ENCODE measurements at regions not wholly inside any gene's neighbourhood (a gene's known extent, or its start where the extent isn't known, plus 50 kb on each side); places are given as distances from the start of the nearest gene placed in this dataset.

DNA sequence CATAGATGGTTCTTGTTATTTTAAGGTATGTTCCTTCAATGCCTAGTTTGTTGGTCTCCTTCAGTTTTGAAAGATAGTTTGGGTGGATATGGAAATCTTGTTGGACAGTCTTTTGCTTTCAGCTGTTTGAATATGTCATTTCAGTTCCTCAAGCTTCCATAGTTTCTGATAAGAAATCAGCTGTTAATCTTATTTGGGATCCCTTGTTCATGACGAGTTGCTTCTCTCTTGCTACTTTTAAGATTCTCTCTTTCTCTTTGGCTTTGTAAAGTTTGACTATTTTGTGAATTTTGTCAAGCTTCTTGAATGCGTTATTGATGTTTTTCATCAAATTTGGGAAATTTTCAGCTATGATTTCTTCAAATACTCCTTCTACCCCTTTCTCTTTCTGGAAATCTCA is 129.5 kb downstream of the GNL3L start:
- H3K27ac ChIP-seq (ENCODE audit: low read depth, low read length), result no peak overlapping the region
- H3K18ac ChIP-seq (ENCODE audit: extremely low read depth, low read length), result no peak overlapping the region
- H3K36me3 ChIP-seq (ENCODE audit: control insufficient read depth in 2 of 4, insufficient read depth in 4 of 4, low read length in 3 of 4), result no peaks in the 10 kb centered on the region
- H3K4me2 ChIP-seq (ENCODE audit: insufficient read depth in 1 of 2, low read depth in 2 of 2, low read length in 2 of 2), result no peak overlapping the region
- H3K4me1 ChIP-seq (replicated peaks in 1 of 4; ENCODE audit: control insufficient read depth in 3 of 4, insufficient read depth in 4 of 4, low read length in 3 of 4), result no peaks in the 10 kb centered on the region
- H2BK20ac ChIP-seq (ENCODE audit: low read length), result no peak overlapping the region
- H2BK5ac ChIP-seq (ENCODE audit: low read depth, low read length), result no peak overlapping the region
- no peak overlapping the region for H2AFZ ChIP-seq (ENCODE audit: low read length)
- H3K23me2 ChIP-seq (ENCODE audit: low read depth, low read length), result no peaks in the 10 kb centered on the region
- no peak overlapping the region for H2AK5ac ChIP-seq (ENCODE audit: low read depth, low read length)
- TF ChIP-seq JUND (IDR thresholded peaks at IDR 0.05; ENCODE audit: low read length) (no peak), ASH2L (IDR thresholded peaks at IDR 0.05; ENCODE audit: low read length) (no peak), ZNF274 (IDR thresholded peaks at IDR 0.05; ENCODE audit: borderline replicate concordance, extremely low read depth, low read length) (no peak), POU5F1 (IDR thresholded peaks at IDR 0.05; ENCODE audit: low read depth, low read length) (no peak), SIN3A (conservative IDR thresholded peaks at IDR 0.05 in 1 of 2, IDR thresholded peaks at IDR 0.05 in 1 of 2; ENCODE audit: low read depth in 1 of 2, low read length in 2 of 2) (no peak)
- H3K14ac ChIP-seq (ENCODE audit: insufficient read length), result no peak overlapping the region
- no peak overlapping the region for H3K23ac ChIP-seq (ENCODE audit: insufficient read length)
- WGBS, 2 experiments (ENCODE audit: extremely low coverage in 1 of 2, insufficient coverage in 1 of 2, insufficient read length in 1 of 2, insufficient replicate concordance in 2 of 2, low coverage in 1 of 2, low lambda C conversion rate in 2 of 2, missing lambda C conversion rate in 1 of 2), result 58% methylated on average over 2 of the region's 2 CpGs; no CpG with 5 or more reads in 1 of the 2 experiments
- no peak overlapping the region for H2BK12ac ChIP-seq (ENCODE audit: low read depth, low read length)
- CTCF ChIA-PET (ENCODE audit: partially characterized antibody), result no interaction called here
- no peaks in the 10 kb centered on the region for H3K79me1 ChIP-seq (ENCODE audit: low read depth, low read length)
- no peak overlapping the region for H3K4me3 ChIP-seq (ENCODE audit: extremely low read depth in 1 of 4, insufficient read depth in 2 of 4, low read depth in 3 of 4, low read length in 4 of 4)
- FAIRE-seq (no peak), DNase-seq (ENCODE audit: low read depth in 1 of 2, low spot score in 2 of 2) (no peak)
- H2BK15ac ChIP-seq (ENCODE audit: low read length), result no peak overlapping the region
- no peak overlapping the region for H2BK120ac ChIP-seq (replicated peaks; ENCODE audit: low read depth, low read length)
- H4K8ac ChIP-seq (ENCODE audit: extremely low read depth, insufficient read depth, low read length), result no peak overlapping the region
- H4K91ac ChIP-seq (replicated peaks; ENCODE audit: insufficient read length, low read length), result no peak overlapping the region
- no peak overlapping the region for H3K56ac ChIP-seq (replicated peaks; ENCODE audit: insufficient read length, low read depth, low read length)
- POLR2A ChIA-PET (ENCODE audit: partially characterized antibody), result no interaction called here
- H3K4ac ChIP-seq (replicated peaks; ENCODE audit: insufficient read length, low read depth, low read length), result no peak overlapping the region
- no peaks in the 10 kb centered on the region for H4K20me1 ChIP-seq (replicated peaks in 1 of 2; ENCODE audit: control insufficient read depth in 1 of 2, insufficient read depth in 2 of 2, low read length in 2 of 2)
- H3K9ac ChIP-seq (replicated peaks in 1 of 4; ENCODE audit: extremely low read depth in 1 of 4, low read depth in 3 of 4, low read length in 3 of 4), result no peak overlapping the region
- H3K9me3 ChIP-seq (ENCODE audit: insufficient read depth in 2 of 2, low read depth in 1 of 2, low read length in 1 of 2), result no peaks in the 10 kb centered on the region
- no peaks in the 10 kb centered on the region for H3K79me2 ChIP-seq (ENCODE audit: control insufficient read depth in 1 of 2, insufficient read depth in 2 of 2, low read length in 2 of 2)
- no peaks in the 10 kb centered on the region for H3K27me3 ChIP-seq (replicated peaks in 1 of 4; ENCODE audit: control insufficient read depth in 3 of 4, extremely low read depth in 1 of 4, insufficient read depth in 3 of 4, low read length in 3 of 4)
- H4K5ac ChIP-seq (ENCODE audit: insufficient read length, low read depth, low read length), result no peak overlapping the region

Measured in H1 (cell line).